Naive thymus-derived CD4-positive, alpha-beta T cell (primary cell): ENCODE measurements at regions not wholly inside any gene's neighbourhood (a gene's known extent, or its start where the extent isn't known, plus 50 kb on each side); places are given as distances from the start of the nearest gene placed in this dataset.

ENCODE experiments used
- ATAC-seq: fragments of 150-1000 bp; cut with Tn5 transposase; 2 replicates; pipeline ENCODE4 v1.10.0; 2021; ENCODE audit warnings: mild to moderate bottlenecking, moderate library complexity
- CTCF ChIA-PET: fragments of 350-600 bp; sonication (Branson Sonifier 250); formaldehyde crosslinking; loops from one replicate; lab custom pipeline; 2021; ENCODE audit warnings: antibody characterized with exemption; lab: Charles Lee
- POLR2A ChIA-PET: fragments of 350-600 bp; sonication (Branson Sonifier 250); formaldehyde crosslinking; loops from one replicate; lab custom pipeline; 2021; ENCODE audit warnings: antibody characterized with exemption, inconsistent platforms; lab: Charles Lee
- DNase-seq, 9 donors: peaks; one replicate each; pipeline versions ENCODE4 v3.0.0 to v3.0.0-alpha.2; 2020 to 2022; ENCODE audit warnings: mixed read lengths in 1 of 9
- H3K27ac ChIP-seq: one replicate; pipeline ENCODE4 v1.7.0; 2013; ENCODE audit warnings: mild to moderate bottlenecking, low read depth, low read length, moderate library complexity
- H3K27me3 ChIP-seq, 2 donors: one replicate each; pipeline ENCODE4 v1.7.0; 2013; ENCODE audit warnings: low read length in 2 of 2, mild to moderate bottlenecking in 2 of 2, moderate library complexity in 2 of 2; ENCODE audit not compliant: control insufficient read depth in 2 of 2, insufficient read depth in 2 of 2
- H3K36me3 ChIP-seq, 3 experiments: 1 replicate in 2 of 3; 2 replicates in 1 of 3; pipeline ENCODE4 v1.7.0; 2013; ENCODE audit warnings: low read length in 3 of 3, mild to moderate bottlenecking in 3 of 3, moderate library complexity in 1 of 3; ENCODE audit not compliant: insufficient read depth in 3 of 3, control insufficient read depth in 2 of 3
- H3K4me1 ChIP-seq, 2 donors: one replicate each; pipeline ENCODE4 v1.7.0; 2013; ENCODE audit warnings: low read length in 2 of 2, mild to moderate bottlenecking in 2 of 2, moderate library complexity in 1 of 2; ENCODE audit not compliant: control insufficient read depth in 2 of 2, insufficient read depth in 2 of 2
- H3K4me3 ChIP-seq: 2 replicates; pipeline ENCODE4 v1.7.0; 2013; ENCODE audit warnings: mild to moderate bottlenecking, low read length
- H3K9me3 ChIP-seq, 3 experiments: 1 replicate in 2 of 3; 2 replicates in 1 of 3; pipeline ENCODE4 v1.7.0; 2013; ENCODE audit warnings: low read length in 3 of 3; ENCODE audit not compliant: control insufficient read depth in 2 of 3
- H3K27ac Mint-ChIP-seq, 9 donors: one replicate each; pipeline ENCODE4 v1.8.0; 2020 to 2022; ENCODE audit warnings: mixed read lengths in 9 of 9, mild to moderate bottlenecking in 8 of 9, moderate library complexity in 5 of 9, inconsistent platforms in 2 of 9
- H3K27me3 Mint-ChIP-seq, 5 donors: one replicate each; pipeline ENCODE4 v1.8.0; 2021 to 2022; ENCODE audit warnings: mixed read lengths in 5 of 5, mild to moderate bottlenecking in 1 of 5
- H3K36me3 Mint-ChIP-seq, 5 donors: one replicate each; pipeline ENCODE4 v1.8.0; 2020 to 2022; ENCODE audit warnings: mixed read lengths in 5 of 5, mild to moderate bottlenecking in 3 of 5, inconsistent platforms in 1 of 5
- H3K4me1 Mint-ChIP-seq, 7 donors: one replicate each; pipeline ENCODE4 v1.8.0; 2020 to 2022; ENCODE audit warnings: mixed read lengths in 7 of 7, mild to moderate bottlenecking in 3 of 7, inconsistent platforms in 1 of 7
- H3K4me3 Mint-ChIP-seq, 10 donors: one replicate each; pipeline ENCODE4 v1.8.0; 2020 to 2022; ENCODE audit warnings: mild to moderate bottlenecking in 10 of 10, mixed read lengths in 10 of 10, moderate library complexity in 6 of 10, inconsistent platforms in 2 of 10
- H3K9me3 Mint-ChIP-seq, 11 donors: one replicate each; pipeline ENCODE4 v1.8.0; 2020 to 2022; ENCODE audit warnings: mixed read lengths in 11 of 11, mild to moderate bottlenecking in 4 of 11, inconsistent platforms in 1 of 11, moderate library complexity in 1 of 11
- intact Hi-C, 2 donors: fragments of 100-400 bp; cut with micrococcal nuclease; formaldehyde crosslinking; loops; one replicate each; pipeline ENCODE4 v1.15.1; 2023

DNA sequence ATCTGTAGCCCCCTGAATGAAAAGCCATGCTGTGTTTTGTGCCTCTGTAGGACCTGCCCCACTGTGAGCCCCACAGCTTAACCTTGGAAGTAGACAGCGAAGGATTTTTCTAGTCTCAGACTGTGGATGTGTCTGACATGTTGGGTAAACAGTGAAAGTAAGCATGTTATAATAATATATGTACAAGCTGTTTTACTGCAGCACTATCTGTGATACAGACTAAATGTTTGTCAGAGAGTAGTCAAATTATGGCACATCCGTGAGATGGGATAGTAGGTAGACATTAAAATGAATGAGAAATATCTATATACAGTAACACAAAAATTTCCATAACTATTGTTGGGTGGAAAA lies 381.2 kb upstream of the NR3C2 start:
- Mint-ChIP-seq H3K27ac (no peak overlapping the region), H3K9me3 (peaks cover 0 to 4% (median 0%) of the 10 kb centered on the region in 11 donors), H3K4me1 (no peaks in the 10 kb centered on the region), H3K27me3 (peaks cover 0 to 1% (median 0%) of the 10 kb centered on the region in 5 donors), H3K4me3 (no peak overlapping the region), H3K36me3 (no peaks in the 10 kb centered on the region)
- DNase-seq (no peak), ATAC-seq (no peak)
- Histone ChIP-seq H3K4me1 (no peaks in the 10 kb centered on the region), H3K36me3 (no peaks in the 10 kb centered on the region), H3K27me3 (no peaks in the 10 kb centered on the region), H3K4me3 (no peak overlapping the region), H3K27ac (no peak overlapping the region), H3K9me3 (no peaks in the 10 kb centered on the region)
- intact Hi-C loops: no loop called here
- CTCF ChIA-PET: no interaction called here
- POLR2A ChIA-PET: no interaction called here

- no peaks in the 10 kb centered on the region for H3K27me3 ChIP-seq
- no peaks in the 10 kb centered on the region for H3K4me1 ChIP-seq
- no peak for ATAC-seq
- Mint-ChIP-seq H3K4me3 (no peak overlapping the region), H3K36me3 (no peaks in the 10 kb centered on the region), H3K9me3 (peaks cover 0 to 4% (median 0%) of the 10 kb centered on the region in 11 donors), H3K27me3 (no peaks in the 10 kb centered on the region), H3K4me1 (no peaks in the 10 kb centered on the region), H3K27ac (no peak overlapping the region)
- H3K4me3 ChIP-seq: no peak overlapping the region
- intact Hi-C loops: no loop called here
- H3K27ac ChIP-seq: no peak overlapping the region
- DNase-seq: no peak
- H3K36me3 ChIP-seq: no peaks in the 10 kb centered on the region
- ChIA-PET CTCF (no interaction called here), POLR2A (no interaction called here)
- no peaks in the 10 kb centered on the region for H3K9me3 ChIP-seq
These were observed 380.6 kb upstream of the NR3C2 start for GRCh38 chr4:148822572-148823418.

- POLR2A ChIA-PET: no interaction called here
- H3K27me3 ChIP-seq: no peaks in the 10 kb centered on the region
- no peaks in the 10 kb centered on the region for H3K9me3 ChIP-seq
- intact Hi-C loops: no loop called here
- Mint-ChIP-seq H3K9me3 (peaks cover 0 to 25% (median 13%) of the 10 kb centered on the region in 11 donors), H3K27me3 (peaks cover 0 to 11% (median 7%) of the 10 kb centered on the region in 5 donors), H3K4me3 (no peak overlapping the region), H3K27ac (no peak overlapping the region), H3K36me3 (peaks cover 0 to 5% (median 0%) of the 10 kb centered on the region in 5 donors), H3K4me1 (no peaks in the 10 kb centered on the region)
- no peak overlapping the region for H3K27ac ChIP-seq
- no peaks in the 10 kb centered on the region for H3K36me3 ChIP-seq
- ATAC-seq (no peak), DNase-seq (no peak)
- H3K4me3 ChIP-seq: no peak overlapping the region
- CTCF ChIA-PET: no interaction called here
- H3K4me1 ChIP-seq: no peaks in the 10 kb centered on the region
These were observed 371.8 kb upstream of the NR3C2 start for GRCh38 chr4:148814030-148814429.

- ATAC-seq (no peak), DNase-seq (no peak)
- Mint-ChIP-seq H3K9me3 (peaks cover 0 to 25% (median 13%) of the 10 kb centered on the region in 11 donors), H3K4me3 (no peak overlapping the region), H3K36me3 (peaks cover 0 to 5% (median 0%) of the 10 kb centered on the region in 5 donors), H3K4me1 (no peaks in the 10 kb centered on the region), H3K27me3 (peaks cover 0 to 11% (median 7%) of the 10 kb centered on the region in 5 donors), H3K27ac (no peak overlapping the region)
- Histone ChIP-seq H3K4me3 (no peak overlapping the region), H3K27me3 (no peaks in the 10 kb centered on the region), H3K27ac (no peak overlapping the region), H3K9me3 (no peaks in the 10 kb centered on the region), H3K4me1 (no peaks in the 10 kb centered on the region), H3K36me3 (no peaks in the 10 kb centered on the region)
- POLR2A ChIA-PET: no interaction called here
- CTCF ChIA-PET: no interaction called here
- intact Hi-C loops: no loop called here
These were observed 371.1 kb upstream of the NR3C2 start for GRCh38 chr4:148813289-148813688.

- intact Hi-C loops: no loop called here
- CTCF ChIA-PET: interaction anchor here (0.6 kb wide), 1 partner anchor 943 kb away, joined by 3 read pairs; no protein-coding TSS in a partner anchor
- no peak overlapping the region for H3K4me3 Mint-ChIP-seq
- Histone ChIP-seq H3K36me3 (no peaks in the 10 kb centered on the region), H3K9me3 (no peaks in the 10 kb centered on the region), H3K27ac (no peak overlapping the region), H3K27me3 (no peaks in the 10 kb centered on the region), H3K4me3 (no peak overlapping the region), H3K4me1 (no peaks in the 10 kb centered on the region)
- DNase-seq (no peak), ATAC-seq (no peak)
- H3K9me3 Mint-ChIP-seq: peaks cover 0 to 23% (median 11%) of the 10 kb centered on the region in 11 donors
- POLR2A ChIA-PET: no interaction called here
- H3K27me3 Mint-ChIP-seq: peaks cover 0 to 15% (median 7%) of the 10 kb centered on the region in 5 donors
- no peaks in the 10 kb centered on the region for H3K4me1 Mint-ChIP-seq
- H3K36me3 Mint-ChIP-seq: peaks cover 0 to 5% (median 0%) of the 10 kb centered on the region in 5 donors
- H3K27ac Mint-ChIP-seq: no peak overlapping the region
These were observed 369.9 kb upstream of the NR3C2 start for GRCh38 chr4:148812101-148812500.

- Histone ChIP-seq H3K36me3 (no peaks in the 10 kb centered on the region), H3K9me3 (no peaks in the 10 kb centered on the region), H3K27ac (no peak overlapping the region), H3K27me3 (no peaks in the 10 kb centered on the region), H3K4me3 (no peak overlapping the region), H3K4me1 (no peaks in the 10 kb centered on the region)
- CTCF ChIA-PET: no interaction called here
- ATAC-seq: no peak
- intact Hi-C loops: no loop called here
- H3K9me3 Mint-ChIP-seq: peaks cover 0 to 18% (median 4%) of the 10 kb centered on the region in 11 donors
- no peak for DNase-seq
- H3K27ac Mint-ChIP-seq: no peak overlapping the region
- peaks cover 0 to 5% (median 0%) of the 10 kb centered on the region in 5 donors for H3K36me3 Mint-ChIP-seq
- peaks cover 0 to 17% (median 7%) of the 10 kb centered on the region in 5 donors for H3K27me3 Mint-ChIP-seq
- POLR2A ChIA-PET: no interaction called here
- H3K4me3 Mint-ChIP-seq: no peak overlapping the region
- H3K4me1 Mint-ChIP-seq: no peaks in the 10 kb centered on the region
These were observed 368.2 kb upstream of the NR3C2 start for GRCh38 chr4:148810461-148810860.

DNA sequence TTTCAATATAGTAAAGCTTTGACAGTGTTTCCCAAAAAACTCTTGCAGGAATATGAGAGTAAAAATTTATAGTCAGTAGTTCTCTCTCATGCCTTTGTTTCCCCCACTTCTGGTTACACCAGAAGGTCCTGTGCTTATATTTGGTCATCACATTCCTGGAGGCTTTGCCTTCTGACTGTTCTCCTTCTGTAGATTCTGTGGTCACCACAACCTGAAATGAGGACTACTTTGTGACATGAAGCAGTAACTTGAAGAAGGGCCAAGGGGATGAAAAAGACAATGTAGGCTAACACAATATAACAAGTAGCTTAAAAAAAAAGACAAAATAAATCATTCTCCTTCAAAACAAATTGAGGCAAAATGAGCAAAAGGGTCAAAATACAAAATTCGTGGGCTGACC lies 366.2 kb upstream of the NR3C2 start:
- H3K4me1 Mint-ChIP-seq: no peaks in the 10 kb centered on the region
- H3K9me3 ChIP-seq: no peaks in the 10 kb centered on the region
- ChIA-PET CTCF (no interaction called here), POLR2A (no interaction called here)
- no peaks in the 10 kb centered on the region for H3K27me3 ChIP-seq
- no peaks in the 10 kb centered on the region for H3K36me3 Mint-ChIP-seq
- H3K9me3 Mint-ChIP-seq: peaks cover 0 to 11% (median 1%) of the 10 kb centered on the region in 11 donors
- H3K27me3 Mint-ChIP-seq: peaks cover 0 to 17% (median 0%) of the 10 kb centered on the region in 5 donors
- intact Hi-C loops: no loop called here
- no peak for ATAC-seq
- no peaks in the 10 kb centered on the region for H3K36me3 ChIP-seq
- no peak overlapping the region for H3K27ac ChIP-seq
- no peak overlapping the region for H3K4me3 Mint-ChIP-seq
- no peak overlapping the region for H3K27ac Mint-ChIP-seq
- no peaks in the 10 kb centered on the region for H3K4me1 ChIP-seq
- no peak overlapping the region for H3K4me3 ChIP-seq
- no peak for DNase-seq
